ENCODE measurements at regions not wholly inside any gene's neighbourhood (a gene's known extent, or its start where the extent isn't known, plus 50 kb on each side); places are given as distances from the start of the nearest gene placed in this dataset.
A peak's percentile ranks its signal among the peaks of the same experiment; 100 is the strongest.

DNA sequence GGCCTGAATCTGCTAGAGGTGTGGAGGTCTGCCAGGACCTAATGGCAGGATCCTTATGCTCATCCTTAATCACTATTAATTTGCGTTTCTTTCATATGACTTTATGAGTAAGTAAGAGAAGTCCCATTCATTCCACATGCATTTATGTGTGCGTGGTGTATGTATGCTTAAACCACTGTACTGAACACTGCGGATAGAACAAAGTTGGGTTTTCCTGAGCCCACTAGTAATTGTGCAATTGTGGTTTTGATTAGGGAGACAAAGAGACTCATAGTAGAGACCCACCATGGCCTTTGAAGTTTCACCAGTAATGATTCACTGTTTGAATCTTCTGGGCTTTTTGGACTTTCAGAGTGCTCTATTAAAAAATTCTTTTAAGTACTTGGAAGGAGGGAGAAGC is 498.5 kb upstream of the DIPK2B start:
- Histone ChIP-seq H3K4me2 (ENCODE audit: low read depth, low read length) (no peak overlapping the region), H3K79me1 (ENCODE audit: low read depth in 1 of 2, low read length in 2 of 2) (no peaks in the 10 kb centered on the region), H4K5ac (ENCODE audit: low read depth, low read length) (no peak overlapping the region; the same call in 1 of the 2 replicates), H3K27ac (ENCODE audit: insufficient read depth, low read length) (peak overlapping the region; percentile 45; the same call in 1 of the 2 replicates), H3K36me3 (ENCODE audit: control insufficient read depth, insufficient read depth, low read length) (no peaks in the 10 kb centered on the region), H2AFZ (replicated peaks; ENCODE audit: low read length, poor library complexity) (peak overlapping the region; percentile 49), H3K4ac (ENCODE audit: low read depth, low read length) (peak overlapping the region; percentile 97), H2BK5ac (ENCODE audit: low read depth, low read length, poor library complexity, severe bottlenecking) (peak overlapping the region; percentile 79), H3K23ac (ENCODE audit: low read depth, low read length) (peak overlapping the region; percentile 79), H4K8ac (ENCODE audit: low read depth in 2 of 2, low read length in 2 of 2) (peak overlapping the region; percentile 62 to 84; a peak in 3 of 4 replicates), H2BK120ac (ENCODE audit: low read depth, low read length) (peak overlapping the region; percentile 95), H2BK20ac (ENCODE audit: low read depth, low read length) (peak overlapping the region; percentile 97), H3K27me3 (ENCODE audit: control insufficient read depth, insufficient read depth, low read length) (no peaks in the 10 kb centered on the region), H4K91ac (ENCODE audit: insufficient read depth, low read depth, low read length) (peak overlapping the region; percentile 67; the same call in 1 of the 2 replicates), H2AK9ac (replicated peaks; ENCODE audit: low read depth, low read length, poor library complexity) (peak overlapping the region; percentile 94), H3K9ac (ENCODE audit: low read depth, low read length) (no peak overlapping the region), H3K18ac (ENCODE audit: low read depth, low read length) (no peak overlapping the region; the same call in 1 of the 2 replicates), H3K14ac (replicated peaks; ENCODE audit: low read depth, low read length) (peak overlapping the region; percentile 94), H3K4me3 (ENCODE audit: insufficient read depth, low read depth, low read length) (no peak overlapping the region), H3K9me3 (ENCODE audit: control insufficient read depth, insufficient read depth, low read length) (no peaks in the 10 kb centered on the region; the same call in 1 of the 2 replicates), H3K4me1 (ENCODE audit: control insufficient read depth, insufficient read depth, low read length) (no peaks in the 10 kb centered on the region), H3K9me1 (ENCODE audit: insufficient read depth, low read length) (no peaks in the 10 kb centered on the region), H3K56ac (ENCODE audit: extremely low read depth, insufficient read depth, low read length) (no peak overlapping the region), H2BK15ac (ENCODE audit: low read depth, low read length) (peak overlapping the region; percentile 91; the same call in 2 of the 3 replicates), H4K20me1 (ENCODE audit: insufficient read depth, low read length) (no peaks in the 10 kb centered on the region), H2AK5ac (ENCODE audit: low read depth, low read length) (peak overlapping the region; percentile 97)
- in situ Hi-C loops (cut with MboI; ENCODE audit: low sequenced_read_pairs) (no loop called here), dilution Hi-C loops (cut with HindIII; ENCODE audit: low sequenced_read_pairs, unreplicated experiment) (no loop called here), intact Hi-C loops (cut with micrococcal nuclease) (no loop called here)
- no peak for ATAC-seq (ENCODE audit: low read depth)
- WGBS, 2 experiments (ENCODE audit: extremely low coverage in 2 of 2, insufficient read length in 1 of 2), result no CpG with 5 or more reads among the region's 3 CpGs
- TF ChIP-seq, protein P1, sequence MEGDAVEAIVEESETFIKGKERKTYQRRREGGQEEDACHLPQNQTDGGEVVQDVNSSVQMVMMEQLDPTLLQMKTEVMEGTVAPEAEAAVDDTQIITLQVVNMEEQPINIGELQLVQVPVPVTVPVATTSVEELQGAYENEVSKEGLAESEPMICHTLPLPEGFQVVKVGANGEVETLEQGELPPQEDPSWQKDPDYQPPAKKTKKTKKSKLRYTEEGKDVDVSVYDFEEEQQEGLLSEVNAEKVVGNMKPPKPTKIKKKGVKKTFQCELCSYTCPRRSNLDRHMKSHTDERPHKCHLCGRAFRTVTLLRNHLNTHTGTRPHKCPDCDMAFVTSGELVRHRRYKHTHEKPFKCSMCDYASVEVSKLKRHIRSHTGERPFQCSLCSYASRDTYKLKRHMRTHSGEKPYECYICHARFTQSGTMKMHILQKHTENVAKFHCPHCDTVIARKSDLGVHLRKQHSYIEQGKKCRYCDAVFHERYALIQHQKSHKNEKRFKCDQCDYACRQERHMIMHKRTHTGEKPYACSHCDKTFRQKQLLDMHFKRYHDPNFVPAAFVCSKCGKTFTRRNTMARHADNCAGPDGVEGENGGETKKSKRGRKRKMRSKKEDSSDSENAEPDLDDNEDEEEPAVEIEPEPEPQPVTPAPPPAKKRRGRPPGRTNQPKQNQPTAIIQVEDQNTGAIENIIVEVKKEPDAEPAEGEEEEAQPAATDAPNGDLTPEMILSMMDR (conservative IDR thresholded peaks at IDR 0.05; ENCODE audit: low read depth, low read length), result no peak
- TF ChIP-seq, protein P2, sequence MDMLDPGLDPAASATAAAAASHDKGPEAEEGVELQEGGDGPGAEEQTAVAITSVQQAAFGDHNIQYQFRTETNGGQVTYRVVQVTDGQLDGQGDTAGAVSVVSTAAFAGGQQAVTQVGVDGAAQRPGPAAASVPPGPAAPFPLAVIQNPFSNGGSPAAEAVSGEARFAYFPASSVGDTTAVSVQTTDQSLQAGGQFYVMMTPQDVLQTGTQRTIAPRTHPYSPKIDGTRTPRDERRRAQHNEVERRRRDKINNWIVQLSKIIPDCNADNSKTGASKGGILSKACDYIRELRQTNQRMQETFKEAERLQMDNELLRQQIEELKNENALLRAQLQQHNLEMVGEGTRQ (IDR thresholded peaks at IDR 0.05; ENCODE audit: low read depth, low read length), result no peak
- peak; percentile 83 for TF ChIP-seq CEBPB (IDR thresholded peaks at IDR 0.05; ENCODE audit: low read depth, low read length)
- no TSS peak for BruUV-seq (replicated peaks)
- ChIA-PET POLR2A (ENCODE audit: unreplicated experiment) (no interaction called here), CTCF (no interaction called here)
- peak; percentile 62 for DNase-seq

All from IMR-90 (cell line).